DND-41 (cell line): ENCODE measurements at regions not wholly inside any gene's neighbourhood (a gene's known extent, or its start where the extent isn't known, plus 50 kb on each side); places are given as distances from the start of the nearest gene placed in this dataset.

ENCODE experiments used
- ATAC-seq: fragments of 200-7000 bp; cut with Tn5 transposase; 3 replicates; pipeline ENCODE4 v1.9.1; 2021; ENCODE audit warnings: low read depth; ENCODE audit not compliant: insufficient read depth
- DNase-seq: peaks from one replicate; pipeline ENCODE4 v3.0.0-alpha.2; 2020
- H2AFZ ChIP-seq: 2 replicates; pipeline ENCODE4 v1.6.0; 2012; ENCODE audit warnings: low read depth, low read length
- H3K27ac ChIP-seq: 2 replicates; pipeline ENCODE4 v1.5.1; 2012; ENCODE audit warnings: low read length, inconsistent platforms
- H3K27me3 ChIP-seq: fragments of 200-600 bp; sonication (generic); 2 replicates; pipeline ENCODE4 v1.6.0; 2012; ENCODE audit warnings: low read length, mild to moderate bottlenecking, inconsistent platforms; ENCODE audit not compliant: insufficient read depth, poor library complexity
- H3K36me3 ChIP-seq: 2 replicates; pipeline ENCODE4 v1.5.1; 2012; ENCODE audit warnings: low read length, inconsistent platforms; ENCODE audit not compliant: insufficient read depth
- H3K4me1 ChIP-seq: 2 replicates; pipeline ENCODE4 v1.5.1; 2012; ENCODE audit warnings: mild to moderate bottlenecking, low read length; ENCODE audit not compliant: insufficient read depth
- H3K4me2 ChIP-seq: 2 replicates; pipeline ENCODE4 v1.6.0; 2012; ENCODE audit warnings: mild to moderate bottlenecking, moderate library complexity, low read length, inconsistent platforms; ENCODE audit not compliant: insufficient read depth
- H3K4me3 ChIP-seq, 2 experiments: fragments of 200-600 bp in 1 of 2; shearing (Covaris generic) in 1 of 2; 2 replicates each; pipeline ENCODE4 v1.5.1; 2012 to 2016; ENCODE audit warnings: inconsistent platforms in 2 of 2, low read length in 2 of 2, mild to moderate bottlenecking in 2 of 2, low read depth in 1 of 2, moderate library complexity in 1 of 2
- H3K79me2 ChIP-seq: 2 replicates; pipeline ENCODE4 v1.6.0; 2012; ENCODE audit warnings: low read length, inconsistent platforms; ENCODE audit not compliant: insufficient read depth
- H3K9ac ChIP-seq: 2 replicates; pipeline ENCODE4 v1.6.0; 2012; ENCODE audit warnings: low read depth, mild to moderate bottlenecking, inconsistent platforms, low read length, moderate library complexity
- H3K9me3 ChIP-seq: 2 replicates; pipeline ENCODE4 v1.5.1; 2012; ENCODE audit warnings: low read length, moderate library complexity, mild to moderate bottlenecking, inconsistent platforms; ENCODE audit not compliant: insufficient read depth, severe bottlenecking
- H4K20me1 ChIP-seq: 2 replicates; pipeline ENCODE4 v1.6.0; 2012; ENCODE audit warnings: low read length; ENCODE audit not compliant: insufficient read depth
- EZH2 ChIP-seq: IDR thresholded peaks from 3 replicates; pipeline ENCODE4 v1.6.1; 2012; ENCODE audit warnings: borderline replicate concordance, low read depth, mild to moderate bottlenecking, moderate library complexity, low read length, inconsistent platforms; ENCODE audit not compliant: severe bottlenecking
- TF ChIP-seq, protein P1 (sequence below): IDR thresholded peaks from 2 replicates; pipeline ENCODE4 v1.5.1; 2012; ENCODE audit warnings: borderline replicate concordance, low read length, moderate library complexity, mild to moderate bottlenecking; ENCODE audit not compliant: poor library complexity, severe bottlenecking; ENCODE audit errors: extremely low read depth

DNA sequence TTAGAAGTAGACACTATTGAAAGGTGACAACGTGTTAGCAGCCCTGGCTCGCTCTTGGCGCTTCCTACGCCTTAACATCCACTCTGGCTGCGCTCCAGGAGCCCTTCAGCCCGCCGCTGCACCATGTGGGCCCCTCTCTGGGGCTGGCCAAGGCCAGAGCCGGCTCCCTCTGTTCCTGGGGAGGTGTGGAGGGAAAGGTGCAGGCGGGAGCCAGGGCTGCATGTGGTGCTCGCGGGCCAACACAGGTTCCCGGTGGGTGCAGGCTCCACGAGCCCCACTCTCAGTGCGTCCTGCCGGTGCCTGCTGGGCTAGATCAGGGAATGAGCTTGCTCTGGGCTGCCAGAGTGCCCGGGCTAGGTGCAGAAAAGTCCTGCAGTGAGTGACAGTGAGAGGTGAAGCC lies 1284.3 kb downstream of the OLFM4 start:
- H3K27ac ChIP-seq = no peak overlapping the region
- H3K4me2 ChIP-seq = no peak overlapping the region
- H3K4me1 ChIP-seq = no peaks in the 10 kb centered on the region
- H3K9ac ChIP-seq = no peak overlapping the region
- H3K4me3 ChIP-seq = no peak overlapping the region
- no peak for DNase-seq
- TF ChIP-seq, protein P1, sequence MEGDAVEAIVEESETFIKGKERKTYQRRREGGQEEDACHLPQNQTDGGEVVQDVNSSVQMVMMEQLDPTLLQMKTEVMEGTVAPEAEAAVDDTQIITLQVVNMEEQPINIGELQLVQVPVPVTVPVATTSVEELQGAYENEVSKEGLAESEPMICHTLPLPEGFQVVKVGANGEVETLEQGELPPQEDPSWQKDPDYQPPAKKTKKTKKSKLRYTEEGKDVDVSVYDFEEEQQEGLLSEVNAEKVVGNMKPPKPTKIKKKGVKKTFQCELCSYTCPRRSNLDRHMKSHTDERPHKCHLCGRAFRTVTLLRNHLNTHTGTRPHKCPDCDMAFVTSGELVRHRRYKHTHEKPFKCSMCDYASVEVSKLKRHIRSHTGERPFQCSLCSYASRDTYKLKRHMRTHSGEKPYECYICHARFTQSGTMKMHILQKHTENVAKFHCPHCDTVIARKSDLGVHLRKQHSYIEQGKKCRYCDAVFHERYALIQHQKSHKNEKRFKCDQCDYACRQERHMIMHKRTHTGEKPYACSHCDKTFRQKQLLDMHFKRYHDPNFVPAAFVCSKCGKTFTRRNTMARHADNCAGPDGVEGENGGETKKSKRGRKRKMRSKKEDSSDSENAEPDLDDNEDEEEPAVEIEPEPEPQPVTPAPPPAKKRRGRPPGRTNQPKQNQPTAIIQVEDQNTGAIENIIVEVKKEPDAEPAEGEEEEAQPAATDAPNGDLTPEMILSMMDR = no peak
- no peak for TF ChIP-seq EZH2
- ATAC-seq = no peak
- H3K9me3 ChIP-seq = peaks cover 4% of the 10 kb centered on the region
- H3K36me3 ChIP-seq = no peaks in the 10 kb centered on the region
- H3K27me3 ChIP-seq = no peaks in the 10 kb centered on the region
- no peak overlapping the region for H2AFZ ChIP-seq
- H4K20me1 ChIP-seq = no peaks in the 10 kb centered on the region
- H3K79me2 ChIP-seq = no peaks in the 10 kb centered on the region

DNA sequence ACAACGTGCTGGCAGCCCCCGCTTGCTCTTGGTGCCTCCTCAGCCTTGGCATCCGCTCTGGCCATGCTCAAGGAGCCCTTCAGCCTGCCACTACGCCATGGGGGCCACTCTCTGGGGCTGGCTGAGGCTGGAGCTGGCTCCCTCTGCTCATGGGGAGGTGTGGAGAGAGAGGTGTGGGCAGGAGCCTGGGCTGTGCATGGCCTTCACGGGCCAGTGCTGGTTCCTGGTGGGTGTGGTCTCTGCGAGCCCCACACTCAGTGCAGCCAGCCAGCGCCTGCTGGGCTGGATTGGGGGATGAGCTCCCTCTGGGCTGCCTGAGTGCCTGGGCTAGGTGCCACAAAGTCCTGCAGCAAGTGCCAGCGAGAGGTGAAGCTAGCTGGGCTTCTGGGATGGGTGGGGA lies 1289.1 kb downstream of the OLFM4 start:
- no peak for ATAC-seq
- TF ChIP-seq, protein P1 = no peak
- TF ChIP-seq EZH2 = no peak
- H3K36me3 ChIP-seq = no peaks in the 10 kb centered on the region
- H3K4me3 ChIP-seq = no peak overlapping the region
- no peak overlapping the region for H3K9ac ChIP-seq
- no peak for DNase-seq
- no peak overlapping the region for H3K4me2 ChIP-seq
- H4K20me1 ChIP-seq = no peaks in the 10 kb centered on the region
- peaks cover 4% of the 10 kb centered on the region for H3K9me3 ChIP-seq
- no peak overlapping the region for H2AFZ ChIP-seq
- no peak overlapping the region for H3K27ac ChIP-seq
- H3K79me2 ChIP-seq = no peaks in the 10 kb centered on the region
- no peaks in the 10 kb centered on the region for H3K4me1 ChIP-seq
- H3K27me3 ChIP-seq = no peaks in the 10 kb centered on the region

DNA sequence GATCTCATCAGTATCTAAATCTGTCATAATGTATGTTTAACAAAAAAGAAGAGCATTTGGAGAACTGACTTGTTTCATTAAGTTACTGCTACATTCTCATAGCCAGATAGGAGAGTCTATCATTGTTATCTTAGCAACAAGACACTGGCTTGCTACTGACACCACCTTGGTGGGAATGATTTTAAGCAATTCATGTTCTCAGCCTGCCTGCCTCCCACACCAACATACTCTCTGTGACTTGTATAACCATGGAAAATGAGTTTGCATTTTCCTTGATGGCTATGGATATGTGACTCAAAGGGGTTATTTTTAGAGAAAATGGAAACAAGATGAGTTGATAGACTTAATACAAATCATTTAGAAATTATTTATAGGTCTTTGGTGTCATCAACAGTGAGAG lies 1308.9 kb downstream of the OLFM4 start:
- Histone ChIP-seq H3K36me3 (no peaks in the 10 kb centered on the region), H3K4me3 (no peak overlapping the region), H3K79me2 (no peaks in the 10 kb centered on the region), H3K9ac (no peak overlapping the region), H3K4me2 (no peak overlapping the region), H3K27ac (no peak overlapping the region), H3K27me3 (no peaks in the 10 kb centered on the region), H3K9me3 (no peaks in the 10 kb centered on the region), H2AFZ (no peak overlapping the region), H3K4me1 (no peaks in the 10 kb centered on the region), H4K20me1 (no peaks in the 10 kb centered on the region)
- DNase-seq (no peak), ATAC-seq (no peak)
- TF ChIP-seq EZH2 = no peak
- TF ChIP-seq, protein P1 = no peak

DNA sequence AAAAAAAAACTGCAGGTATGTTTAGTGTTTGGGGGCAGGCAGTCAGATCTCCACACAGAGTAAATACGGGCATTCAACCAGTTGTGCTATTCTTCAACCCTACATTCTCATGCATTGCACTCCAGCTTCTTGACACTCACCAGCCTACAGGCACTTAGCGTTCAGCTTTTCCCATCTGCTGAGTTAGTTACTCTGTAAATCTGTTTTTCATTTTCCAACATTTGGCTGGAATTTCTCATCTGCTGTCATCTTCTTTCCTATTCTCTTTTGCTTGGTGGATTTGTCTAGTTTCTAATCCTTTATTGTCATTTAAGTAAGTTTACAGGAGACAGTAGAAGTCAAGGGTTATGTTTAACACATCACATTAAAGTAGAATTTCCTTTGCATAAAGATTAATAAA lies 1318.9 kb downstream of the OLFM4 start:
- Histone ChIP-seq H3K27ac (no peak overlapping the region), H3K9me3 (no peaks in the 10 kb centered on the region), H3K4me2 (no peak overlapping the region), H2AFZ (no peak overlapping the region), H4K20me1 (no peaks in the 10 kb centered on the region), H3K27me3 (no peaks in the 10 kb centered on the region), H3K4me1 (no peaks in the 10 kb centered on the region), H3K4me3 (no peak overlapping the region), H3K36me3 (no peaks in the 10 kb centered on the region), H3K9ac (no peak overlapping the region), H3K79me2 (no peaks in the 10 kb centered on the region)
- no peak for ATAC-seq
- DNase-seq = no peak
- TF ChIP-seq EZH2 = no peak
- TF ChIP-seq, protein P1 = no peak
